ENCODE measurements at regions not wholly inside any gene's neighbourhood (a gene's known extent, or its start where the extent isn't known, plus 50 kb on each side); places are given as distances from the start of the nearest gene placed in this dataset.

DNA sequence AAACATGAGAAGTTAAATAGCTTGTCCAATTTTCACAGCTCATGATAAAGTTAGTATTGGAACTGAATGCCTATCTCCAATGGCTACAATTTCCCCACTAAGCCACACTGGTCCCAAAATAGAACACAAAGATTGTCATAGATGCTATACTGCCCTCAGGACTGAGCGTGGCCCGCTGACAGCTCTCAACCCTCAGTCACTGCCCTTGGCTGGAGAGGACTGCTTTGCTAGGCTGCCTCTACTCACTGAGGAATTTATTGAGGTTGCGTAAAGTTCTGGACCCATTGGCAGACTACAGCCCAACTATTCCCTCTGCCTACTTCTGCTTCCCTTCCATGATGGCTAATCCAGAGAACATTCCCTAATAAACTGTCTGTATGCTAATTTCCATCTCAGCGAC is 165.5 kb upstream of the BET1 start:
- Histone ChIP-seq H3K36me3 (ENCODE audit: control insufficient read depth in 2 of 2, insufficient read depth in 1 of 2, low read length in 2 of 2) (no peaks in the 10 kb centered on the region), H3K9me3 (ENCODE audit: control insufficient read depth, insufficient read depth, low read depth, low read length) (no peaks in the 10 kb centered on the region), H3K4me3 (ENCODE audit: low read depth, low read length) (no peak overlapping the region), H3K27ac (ENCODE audit: extremely low read depth, low read depth, low read length) (no peak overlapping the region), H3K4me1 (ENCODE audit: control insufficient read depth, insufficient read depth, low read length) (no peaks in the 10 kb centered on the region)
- TF ChIP-seq ZNF660 (tag by site-specific recombination; IDR thresholded peaks at IDR 0.05): no peak
- TF ChIP-seq KLF16 (tag by site-specific recombination; IDR thresholded peaks at IDR 0.05): no peak
- TF ChIP-seq ZNF837 (tag by site-specific recombination; IDR thresholded peaks at IDR 0.05): no peak
- TF ChIP-seq ZNF114 (tag by site-specific recombination; IDR thresholded peaks at IDR 0.05): no peak
- TF ChIP-seq, protein P1, sequence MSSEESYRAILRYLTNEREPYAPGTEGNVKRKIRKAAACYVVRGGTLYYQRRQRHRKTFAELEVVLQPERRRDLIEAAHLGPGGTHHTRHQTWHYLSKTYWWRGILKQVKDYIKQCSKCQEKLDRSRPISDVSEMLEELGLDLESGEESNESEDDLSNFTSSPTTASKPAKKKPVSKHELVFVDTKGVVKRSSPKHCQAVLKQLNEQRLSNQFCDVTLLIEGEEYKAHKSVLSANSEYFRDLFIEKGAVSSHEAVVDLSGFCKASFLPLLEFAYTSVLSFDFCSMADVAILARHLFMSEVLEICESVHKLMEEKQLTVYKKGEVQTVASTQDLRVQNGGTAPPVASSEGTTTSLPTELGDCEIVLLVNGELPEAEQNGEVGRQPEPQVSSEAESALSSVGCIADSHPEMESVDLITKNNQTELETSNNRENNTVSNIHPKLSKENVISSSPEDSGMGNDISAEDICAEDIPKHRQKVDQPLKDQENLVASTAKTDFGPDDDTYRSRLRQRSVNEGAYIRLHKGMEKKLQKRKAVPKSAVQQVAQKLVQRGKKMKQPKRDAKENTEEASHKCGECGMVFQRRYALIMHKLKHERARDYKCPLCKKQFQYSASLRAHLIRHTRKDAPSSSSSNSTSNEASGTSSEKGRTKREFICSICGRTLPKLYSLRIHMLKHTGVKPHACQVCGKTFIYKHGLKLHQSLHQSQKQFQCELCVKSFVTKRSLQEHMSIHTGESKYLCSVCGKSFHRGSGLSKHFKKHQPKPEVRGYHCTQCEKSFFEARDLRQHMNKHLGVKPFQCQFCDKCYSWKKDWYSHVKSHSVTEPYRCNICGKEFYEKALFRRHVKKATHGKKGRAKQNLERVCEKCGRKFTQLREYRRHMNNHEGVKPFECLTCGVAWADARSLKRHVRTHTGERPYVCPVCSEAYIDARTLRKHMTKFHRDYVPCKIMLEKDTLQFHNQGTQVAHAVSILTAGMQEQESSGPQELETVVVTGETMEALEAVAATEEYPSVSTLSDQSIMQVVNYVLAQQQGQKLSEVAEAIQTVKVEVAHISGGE (tag by site-specific recombination; conservative IDR thresholded peaks at IDR 0.05; ENCODE audit: low read depth): no peak
- TF ChIP-seq GLIS2 (tag by site-specific recombination; IDR thresholded peaks at IDR 0.05): no peak
- TF ChIP-seq ZNF521 (tag by site-specific recombination; IDR thresholded peaks at IDR 0.05): no peak
- no peak for TF ChIP-seq ZNF311 (tag by site-specific recombination; IDR thresholded peaks at IDR 0.05; ENCODE audit: borderline replicate concordance)
- TF ChIP-seq ZNF146 (tag by site-specific recombination; IDR thresholded peaks at IDR 0.05): no peak
- POLR2A ChIA-PET: no interaction called here
- CTCF ChIA-PET: interaction anchor here (0.7 to 1.1 kb wide), 3 partner anchors 82 to 366 kb away, joined by 3 to 4 read pairs (median 3); no protein-coding TSS in a partner anchor

DNA sequence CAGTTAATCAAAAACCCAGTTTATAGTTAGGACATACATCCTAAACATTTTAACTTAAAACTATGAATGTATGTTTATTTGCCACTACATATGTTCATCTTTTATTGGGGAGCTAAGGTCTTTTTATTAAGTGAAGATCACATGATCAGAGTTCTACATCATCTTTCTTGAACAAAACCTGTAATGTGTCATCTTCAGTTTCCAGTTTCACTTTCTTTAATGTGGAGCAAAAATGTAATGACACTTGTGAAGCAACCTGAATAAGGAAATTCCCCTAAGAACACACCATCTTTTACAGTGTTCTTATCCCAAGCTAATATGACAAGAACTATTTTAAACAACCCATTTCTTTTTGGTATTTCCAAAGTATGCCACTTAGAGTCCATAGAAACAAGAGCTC is 166.7 kb upstream of the BET1 start:
- no peaks in the 10 kb centered on the region for H3K4me1 ChIP-seq (ENCODE audit: control insufficient read depth, insufficient read depth, low read length)
- TF ChIP-seq MYNN (tag by site-specific recombination; IDR thresholded peaks at IDR 0.05; ENCODE audit: borderline replicate concordance) (no peak), GLI4 (tag by site-specific recombination; IDR thresholded peaks at IDR 0.05) (no peak), OVOL3 (tag by site-specific recombination; IDR thresholded peaks at IDR 0.05) (no peak), ZNF292 (tag by site-specific recombination; IDR thresholded peaks at IDR 0.05; ENCODE audit: borderline replicate concordance, low read depth) (no peak), ZNF514 (tag by site-specific recombination; IDR thresholded peaks at IDR 0.05) (no peak), ZNF626 (tag by site-specific recombination; IDR thresholded peaks at IDR 0.05) (no peak), ZNF138 (tag by site-specific recombination; IDR thresholded peaks at IDR 0.05; ENCODE audit: borderline replicate concordance) (no peak), ZNF747 (tag by site-specific recombination; IDR thresholded peaks at IDR 0.05) (no peak), HOXA7 (CRISPR knock-in tag; IDR thresholded peaks at IDR 0.05; ENCODE audit: borderline replicate concordance) (no peak), ZNF510 (tag by site-specific recombination; IDR thresholded peaks at IDR 0.05; ENCODE audit: insufficient replicate concordance) (no peak), ZNF19 (tag by site-specific recombination; IDR thresholded peaks at IDR 0.05; ENCODE audit: low read depth) (no peak), ZNF121 (tag by site-specific recombination; IDR thresholded peaks at IDR 0.05) (no peak), ZNF777 (tag by site-specific recombination; IDR thresholded peaks at IDR 0.05; ENCODE audit: borderline replicate concordance) (no peak), ZNF274 (IDR thresholded peaks at IDR 0.05; ENCODE audit: low read length) (no peak), ZNF274 (tag by site-specific recombination; IDR thresholded peaks at IDR 0.05; ENCODE audit: borderline replicate concordance) (no peak), ZNF624 (tag by site-specific recombination; IDR thresholded peaks at IDR 0.05) (no peak), SCRT2 (tag by site-specific recombination; IDR thresholded peaks at IDR 0.05) (no peak), ZNF2 (tag by site-specific recombination; IDR thresholded peaks at IDR 0.05) (no peak)
- TF ChIP-seq, protein P2, sequence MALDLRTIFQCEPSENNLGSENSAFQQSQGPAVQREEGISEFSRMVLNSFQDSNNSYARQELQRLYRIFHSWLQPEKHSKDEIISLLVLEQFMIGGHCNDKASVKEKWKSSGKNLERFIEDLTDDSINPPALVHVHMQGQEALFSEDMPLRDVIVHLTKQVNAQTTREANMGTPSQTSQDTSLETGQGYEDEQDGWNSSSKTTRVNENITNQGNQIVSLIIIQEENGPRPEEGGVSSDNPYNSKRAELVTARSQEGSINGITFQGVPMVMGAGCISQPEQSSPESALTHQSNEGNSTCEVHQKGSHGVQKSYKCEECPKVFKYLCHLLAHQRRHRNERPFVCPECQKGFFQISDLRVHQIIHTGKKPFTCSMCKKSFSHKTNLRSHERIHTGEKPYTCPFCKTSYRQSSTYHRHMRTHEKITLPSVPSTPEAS (tag by site-specific recombination; IDR thresholded peaks at IDR 0.05): no peak
- TF ChIP-seq, protein P3, sequence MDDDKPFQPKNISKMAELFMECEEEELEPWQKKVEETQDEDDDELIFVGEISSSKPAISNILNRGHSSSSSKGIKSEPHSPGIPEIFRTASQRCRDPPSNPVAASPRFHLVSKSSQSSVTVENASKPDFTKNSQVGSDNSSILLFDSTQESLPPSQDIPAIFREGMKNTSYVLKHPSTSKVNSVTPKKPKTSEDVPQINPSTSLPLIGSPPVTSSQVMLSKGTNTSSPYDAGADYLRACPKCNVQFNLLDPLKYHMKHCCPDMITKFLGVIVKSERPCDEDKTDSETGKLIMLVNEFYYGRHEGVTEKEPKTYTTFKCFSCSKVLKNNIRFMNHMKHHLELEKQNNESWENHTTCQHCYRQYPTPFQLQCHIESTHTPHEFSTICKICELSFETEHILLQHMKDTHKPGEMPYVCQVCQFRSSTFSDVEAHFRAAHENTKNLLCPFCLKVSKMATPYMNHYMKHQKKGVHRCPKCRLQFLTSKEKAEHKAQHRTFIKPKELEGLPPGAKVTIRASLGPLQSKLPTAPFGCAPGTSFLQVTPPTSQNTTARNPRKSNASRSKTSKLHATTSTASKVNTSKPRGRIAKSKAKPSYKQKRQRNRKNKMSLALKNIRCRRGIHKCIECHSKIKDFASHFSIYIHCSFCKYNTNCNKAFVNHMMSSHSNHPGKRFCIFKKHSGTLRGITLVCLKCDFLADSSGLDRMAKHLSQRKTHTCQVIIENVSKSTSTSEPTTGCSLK (tag by site-specific recombination; IDR thresholded peaks at IDR 0.05): no peak
- H3K4me3 ChIP-seq (ENCODE audit: low read depth, low read length): no peak overlapping the region
- ChIA-PET POLR2A (no interaction called here), CTCF (interaction anchor here (0.7 kb wide), 1 partner anchor 309 kb away, joined by 3 read pairs; no protein-coding TSS in a partner anchor)
- H3K36me3 ChIP-seq (ENCODE audit: control insufficient read depth in 2 of 2, insufficient read depth in 1 of 2, low read length in 2 of 2): no peaks in the 10 kb centered on the region
- no peak overlapping the region for H3K27ac ChIP-seq (ENCODE audit: extremely low read depth, low read depth, low read length)
- H3K9me3 ChIP-seq (ENCODE audit: control insufficient read depth, insufficient read depth, low read depth, low read length): no peaks in the 10 kb centered on the region
